Breast epithelium (tissue), 3 donors: ENCODE measurements at regions not wholly inside any gene's neighbourhood (a gene's known extent, or its start where the extent isn't known, plus 50 kb on each side); places are given as distances from the start of the nearest gene placed in this dataset.

Experiments
- POLR2A ChIP-seq: fragments of 450-650 bp; IDR thresholded peaks from one replicate; pipeline ENCODE4 v1.6.1; 2016; ENCODE audit warnings: antibody characterized with exemption, mild to moderate bottlenecking, moderate library complexity
- TF ChIP-seq, protein P1 (sequence below), 3 donors: fragments of 450-650 bp; IDR thresholded peaks; one replicate each; pipeline ENCODE4 v1.5.1; 2016 to 2017; ENCODE audit warnings: antibody characterized with exemption in 3 of 3, mild to moderate bottlenecking in 3 of 3, moderate library complexity in 3 of 3

- no peak for TF ChIP-seq POLR2A
- TF ChIP-seq, protein P1, sequence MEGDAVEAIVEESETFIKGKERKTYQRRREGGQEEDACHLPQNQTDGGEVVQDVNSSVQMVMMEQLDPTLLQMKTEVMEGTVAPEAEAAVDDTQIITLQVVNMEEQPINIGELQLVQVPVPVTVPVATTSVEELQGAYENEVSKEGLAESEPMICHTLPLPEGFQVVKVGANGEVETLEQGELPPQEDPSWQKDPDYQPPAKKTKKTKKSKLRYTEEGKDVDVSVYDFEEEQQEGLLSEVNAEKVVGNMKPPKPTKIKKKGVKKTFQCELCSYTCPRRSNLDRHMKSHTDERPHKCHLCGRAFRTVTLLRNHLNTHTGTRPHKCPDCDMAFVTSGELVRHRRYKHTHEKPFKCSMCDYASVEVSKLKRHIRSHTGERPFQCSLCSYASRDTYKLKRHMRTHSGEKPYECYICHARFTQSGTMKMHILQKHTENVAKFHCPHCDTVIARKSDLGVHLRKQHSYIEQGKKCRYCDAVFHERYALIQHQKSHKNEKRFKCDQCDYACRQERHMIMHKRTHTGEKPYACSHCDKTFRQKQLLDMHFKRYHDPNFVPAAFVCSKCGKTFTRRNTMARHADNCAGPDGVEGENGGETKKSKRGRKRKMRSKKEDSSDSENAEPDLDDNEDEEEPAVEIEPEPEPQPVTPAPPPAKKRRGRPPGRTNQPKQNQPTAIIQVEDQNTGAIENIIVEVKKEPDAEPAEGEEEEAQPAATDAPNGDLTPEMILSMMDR (IDR thresholded peaks at IDR 0.05), result no peak
Measured at GRCh38 chr2:196251132-196251531, 79.8 kb upstream of the STK17B start.
